Fibroblast of skin of scalp (primary cell): ENCODE measurements at regions not wholly inside any gene's neighbourhood (a gene's known extent, or its start where the extent isn't known, plus 50 kb on each side); places are given as distances from the start of the nearest gene placed in this dataset.
"Not testable (repeated sequence)": the region's sequence is repeated elsewhere in the genome, so short reads cannot be mapped to it uniquely, and the experiment has no call there.

Experiments used
- DNase-seq: peaks from one replicate; pipeline ENCODE4 v3.0.0-alpha.2; 2013

DNA sequence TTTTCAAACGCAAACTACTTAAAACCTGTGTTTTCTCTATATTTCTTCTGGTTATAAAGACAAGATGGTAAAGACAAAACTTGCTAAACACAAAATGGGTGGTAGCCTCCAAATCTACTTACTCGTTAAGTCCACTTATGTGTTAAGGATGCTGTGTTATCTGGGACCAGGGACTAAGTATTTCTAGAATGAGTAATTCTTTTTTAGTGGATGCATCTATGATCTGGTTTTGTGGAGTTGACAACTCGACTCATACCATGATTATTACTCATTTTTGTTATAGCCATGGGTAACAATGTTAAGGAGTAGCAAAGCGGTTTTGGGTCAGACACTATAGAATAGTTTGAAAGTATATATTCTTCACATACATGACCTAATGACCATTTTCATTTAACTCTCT lies 239.5 kb upstream of the FOXP2 start:
- peak; percentile 33 for DNase-seq

GRCh38 chr7:114173170-114173890 lies 241.3 kb upstream of the FOXP2 start:
- no peak for DNase-seq

DNA sequence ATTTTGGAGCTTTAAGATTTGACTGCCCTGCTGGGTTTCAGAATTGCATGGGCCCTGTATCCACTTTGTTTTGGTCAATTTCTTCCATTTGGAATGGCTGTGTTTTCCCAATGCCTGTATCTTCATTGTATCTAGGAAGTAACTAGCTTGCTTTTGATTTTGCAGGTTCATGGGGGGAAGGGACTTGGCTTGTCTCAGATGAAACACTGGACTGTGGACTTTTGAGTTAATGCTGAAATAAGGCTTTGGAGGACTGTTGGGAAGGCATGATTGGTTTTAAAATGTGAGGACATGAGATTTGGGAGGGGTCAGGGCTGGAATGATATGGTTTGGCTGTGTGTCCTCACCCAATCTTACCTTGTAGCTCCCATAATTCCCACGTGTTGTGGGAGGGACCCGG lies 245.2 kb upstream of the FOXP2 start:
- not testable (repeated sequence) for DNase-seq

DNA sequence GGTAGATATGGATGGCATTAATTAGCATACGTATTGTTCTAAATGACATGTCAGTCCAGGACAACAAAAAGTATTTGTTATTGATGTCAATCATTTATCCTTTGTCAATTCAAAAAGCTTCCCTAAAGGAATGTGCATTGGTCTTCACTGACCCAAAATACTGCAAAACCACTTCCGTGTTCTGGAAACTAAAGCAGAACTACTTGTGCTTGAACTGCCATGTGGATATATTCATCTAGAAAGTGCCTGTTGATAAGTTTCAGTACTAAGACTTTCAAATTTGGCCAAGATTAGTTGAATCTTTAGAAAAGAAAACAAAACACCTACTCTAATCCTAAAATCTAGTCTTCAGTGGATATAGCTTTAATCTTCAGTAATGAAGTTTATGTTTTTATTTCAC lies 242.1 kb upstream of the PPP1R3A start:
- no peak for DNase-seq

GRCh38 chr7:114158854-114159253 lies 240.0 kb upstream of the PPP1R3A start:
- DNase-seq: no peak

- DNase-seq: no peak
These were observed 239.5 kb upstream of the PPP1R3A start for GRCh38 chr7:114158275-114158674.

GRCh38 chr7:114156178-114156577 lies 237.4 kb upstream of the PPP1R3A start:
- DNase-seq: no peak

GRCh38 chr7:114155116-114156110 lies 236.6 kb upstream of the PPP1R3A start:
- DNase-seq: peak; percentile 2

DNA sequence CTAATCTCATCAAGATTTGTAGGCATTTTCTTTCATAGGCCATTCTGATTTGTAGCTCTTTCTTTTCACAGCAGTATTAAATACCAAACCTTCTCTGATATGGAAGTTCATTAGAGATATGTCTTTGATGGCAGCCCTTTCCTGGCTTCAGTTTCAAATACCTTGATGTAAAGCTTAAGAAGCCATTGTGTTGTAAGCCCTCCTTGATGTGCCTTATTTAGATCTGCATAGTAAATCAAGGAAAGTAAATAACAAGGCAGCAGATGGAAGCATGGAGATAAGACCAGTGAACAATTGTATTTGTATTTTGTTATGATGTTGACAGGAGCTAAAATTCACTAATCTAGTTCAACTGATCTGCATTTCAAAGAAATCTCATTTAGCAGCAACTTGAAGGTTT lies 234.9 kb upstream of the PPP1R3A start:
- no peak for DNase-seq

- no peak for DNase-seq
These were observed 233.6 kb upstream of the PPP1R3A start for GRCh38 chr7:114152314-114152938.

DNA sequence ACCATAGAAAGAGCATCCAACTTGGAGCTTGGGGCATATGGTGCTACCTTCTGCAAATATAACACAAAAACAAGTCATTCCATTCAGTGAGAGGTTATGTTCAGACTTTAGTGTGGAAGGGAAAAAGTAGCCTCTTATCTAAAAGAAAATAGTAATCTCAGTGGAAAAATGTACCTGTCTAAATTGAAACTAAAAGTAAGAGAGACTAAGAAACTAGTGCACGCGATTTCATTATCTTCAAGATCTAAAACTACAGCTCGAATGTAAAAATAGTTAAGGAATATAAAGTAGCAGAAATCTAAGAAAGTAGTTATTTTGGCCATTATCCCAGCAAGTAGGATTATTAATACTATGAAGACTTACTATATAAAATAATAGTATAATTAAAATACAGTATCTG lies 233.0 kb upstream of the PPP1R3A start:
- no peak for DNase-seq

GRCh38 chr7:114150689-114151088 lies 231.9 kb upstream of the PPP1R3A start:
- DNase-seq: no peak

GRCh38 chr7:114148779-114149178 lies 230.0 kb upstream of the PPP1R3A start:
- DNase-seq: no peak

DNA sequence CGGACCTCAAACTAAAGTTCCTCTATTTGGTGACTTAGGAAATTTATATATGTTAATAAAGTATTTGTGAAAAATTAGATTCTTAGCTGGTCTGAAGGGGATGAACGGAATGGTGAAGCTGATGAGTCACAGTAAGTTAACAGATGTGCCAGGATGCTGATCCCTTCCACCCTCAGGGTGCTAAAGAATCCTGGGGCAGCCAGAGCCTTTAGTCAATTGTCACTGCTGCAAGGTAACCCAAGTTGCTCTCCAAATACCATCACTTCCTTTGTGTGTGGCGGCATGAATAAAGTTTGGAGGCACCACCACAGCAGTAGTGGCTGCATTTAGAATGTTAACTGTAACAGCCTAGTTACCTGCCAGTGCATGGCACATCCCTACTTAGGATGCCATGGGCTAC lies 222.6 kb upstream of the PPP1R3A start:
- DNase-seq: no peak

GRCh38 chr7:114140561-114140960 lies 221.8 kb upstream of the PPP1R3A start:
- no peak for DNase-seq

DNA sequence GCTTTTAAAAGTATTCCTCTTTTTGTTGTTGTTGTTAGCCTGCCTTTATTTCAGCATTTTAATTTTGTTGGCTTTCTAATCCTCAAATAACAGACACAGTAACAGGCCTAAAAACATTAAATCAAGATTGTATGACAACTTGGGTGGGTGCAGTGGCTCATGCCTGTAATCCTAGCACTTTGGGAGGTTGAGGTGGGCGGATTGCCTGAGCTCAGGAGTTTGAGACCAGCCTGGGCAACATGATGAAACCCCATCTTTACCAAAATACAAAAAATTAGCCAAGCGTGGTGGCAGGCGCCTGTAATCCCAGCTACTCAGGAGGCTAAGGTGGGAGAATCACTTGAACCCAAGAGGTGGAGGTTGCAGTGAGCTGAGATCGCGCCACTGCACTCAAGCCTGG lies 220.9 kb upstream of the PPP1R3A start:
- not testable (repeated sequence) for DNase-seq

GRCh38 chr7:114138587-114138986 lies 219.8 kb upstream of the PPP1R3A start:
- DNase-seq: no peak

- no peak for DNase-seq
These were observed 214.9 kb upstream of the PPP1R3A start for GRCh38 chr7:114133717-114134116.

DNA sequence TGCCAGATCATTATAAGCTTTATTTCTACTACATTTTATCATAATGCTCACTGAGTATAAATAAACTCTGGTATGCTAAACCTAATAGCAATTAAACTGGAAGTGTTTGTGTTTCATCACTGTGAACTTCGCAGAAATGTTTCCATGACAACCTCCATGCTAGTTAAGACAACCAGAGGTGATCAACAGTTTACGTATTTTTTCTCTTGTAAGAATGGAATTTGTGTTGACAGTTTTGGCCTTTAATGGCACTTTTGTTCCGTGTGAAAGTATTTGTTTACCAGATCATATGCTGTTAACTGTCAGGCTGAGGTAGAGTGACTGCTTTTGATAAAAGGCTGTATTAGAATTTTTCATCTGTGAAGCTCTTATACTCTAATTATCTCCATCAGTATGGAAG lies 212.1 kb upstream of the PPP1R3A start:
- DNase-seq: peak; percentile 1

DNA sequence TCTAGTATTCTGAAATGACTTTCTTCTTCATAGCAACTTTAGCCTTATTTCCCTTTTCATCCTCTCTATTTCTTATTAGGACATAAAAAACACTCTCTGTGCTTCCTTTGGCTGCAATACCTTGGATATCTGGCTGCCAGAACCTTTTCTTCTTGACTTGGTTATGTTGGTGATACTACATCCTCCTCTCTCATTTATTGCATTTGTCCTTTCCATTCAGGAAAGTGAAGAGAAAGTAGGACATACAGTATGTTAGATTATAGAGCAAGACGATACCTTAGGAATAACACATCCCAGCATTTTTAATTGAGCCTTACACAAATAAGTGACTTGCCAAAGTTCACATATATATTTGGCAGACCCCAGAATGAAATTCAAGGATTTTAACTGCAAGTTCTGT lies 210.1 kb upstream of the PPP1R3A start:
- no peak for DNase-seq

DNA sequence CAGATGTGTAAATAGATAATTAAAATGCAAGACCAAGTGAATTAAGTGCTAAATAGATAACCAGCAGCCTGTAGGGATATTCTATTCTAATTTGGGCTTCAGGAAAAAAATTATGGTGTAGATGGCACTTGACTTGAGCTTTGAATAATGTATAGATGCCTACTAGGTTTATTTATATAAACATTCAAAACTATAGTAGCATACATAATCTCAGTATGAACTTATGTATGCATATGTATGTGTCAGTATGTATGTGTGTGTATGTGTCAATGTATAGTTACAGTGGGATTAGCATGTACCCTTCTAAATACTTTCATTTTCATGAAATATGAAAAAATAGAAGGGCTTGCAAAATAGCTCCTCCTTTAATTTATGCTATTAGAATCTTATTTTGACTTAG lies 207.3 kb upstream of the PPP1R3A start:
- no peak for DNase-seq

GRCh38 chr7:114112806-114113205 lies 194.0 kb upstream of the PPP1R3A start:
- DNase-seq: no peak

DNA sequence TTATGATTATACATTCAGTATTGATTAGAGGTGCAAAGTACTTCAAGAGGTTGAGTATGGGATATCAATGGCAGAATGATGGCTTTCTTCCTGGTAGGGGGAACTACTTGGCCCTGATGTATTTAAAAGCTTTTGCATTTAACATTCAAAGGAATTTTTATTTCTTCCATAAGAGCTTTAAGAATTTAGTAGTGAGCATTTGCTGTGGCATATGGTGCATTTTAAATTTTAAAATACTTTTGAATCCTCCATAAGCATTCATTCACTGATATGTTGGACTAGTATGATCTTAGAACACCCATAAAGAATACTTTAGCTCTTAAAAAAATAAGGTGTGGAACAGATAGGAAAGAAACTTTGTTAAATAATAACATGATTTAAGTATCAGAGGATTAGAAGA lies 191.9 kb upstream of the PPP1R3A start:
- no peak for DNase-seq
